Endodermal cell (in vitro differentiated cells): ENCODE measurements at regions not wholly inside any gene's neighbourhood (a gene's known extent, or its start where the extent isn't known, plus 50 kb on each side); places are given as distances from the start of the nearest gene placed in this dataset.
"Not testable (repeated sequence)": the region's sequence is repeated elsewhere in the genome, so short reads cannot be mapped to it uniquely, and the experiment has no call there.

ENCODE experiments used
- DNase-seq: peaks from one replicate; pipeline ENCODE4 v3.0.0-alpha.2; 2017
- H3K27ac ChIP-seq: 2 replicates; pipeline ENCODE4 v1.5.1; 2013; ENCODE audit warnings: mild to moderate bottlenecking, low read depth, low read length, moderate library complexity
- H3K27me3 ChIP-seq: 2 replicates; pipeline ENCODE4 v1.6.1; 2013; ENCODE audit warnings: mild to moderate bottlenecking, low read length, moderate library complexity; ENCODE audit not compliant: insufficient read depth, control insufficient read depth, poor library complexity, severe bottlenecking
- H3K36me3 ChIP-seq: 2 replicates; pipeline ENCODE4 v1.7.0; 2013; ENCODE audit warnings: mild to moderate bottlenecking, low read length, moderate library complexity; ENCODE audit not compliant: control insufficient read depth, insufficient read depth
- H3K4me1 ChIP-seq: one replicate; pipeline ENCODE4 v1.7.0; 2013; ENCODE audit warnings: low read length; ENCODE audit not compliant: control insufficient read depth, insufficient read depth
- H3K4me3 ChIP-seq: 2 replicates; pipeline ENCODE4 v1.5.1; 2013; ENCODE audit warnings: mild to moderate bottlenecking, low read length, moderate library complexity
- H3K9ac ChIP-seq: 2 replicates; pipeline ENCODE4 v1.6.1; 2013; ENCODE audit warnings: mild to moderate bottlenecking, low read length, moderate library complexity; ENCODE audit not compliant: poor library complexity, severe bottlenecking; ENCODE audit errors: extremely low read depth
- H3K9me3 ChIP-seq: 2 replicates; pipeline ENCODE4 v1.6.1; 2013; ENCODE audit warnings: mild to moderate bottlenecking, low read length, moderate library complexity; ENCODE audit not compliant: control insufficient read depth
- H3K27ac Mint-ChIP-seq: 2 replicates; pipeline ENCODE4 v1.8.0; 2020; ENCODE audit warnings: mixed read lengths
- H3K27me3 Mint-ChIP-seq: 2 replicates; pipeline ENCODE4 v1.8.0; 2021; ENCODE audit warnings: mild to moderate bottlenecking, mixed read lengths; ENCODE audit not compliant: insufficient read depth
- H3K36me3 Mint-ChIP-seq: 2 replicates; pipeline ENCODE4 v1.8.0; 2020; ENCODE audit warnings: low read depth, mixed read lengths
- H3K4me1 Mint-ChIP-seq: 2 replicates; pipeline ENCODE4 v1.8.0; 2020; ENCODE audit warnings: mixed read lengths
- H3K4me3 Mint-ChIP-seq: 2 replicates; pipeline ENCODE4 v1.8.0; 2020; ENCODE audit warnings: mild to moderate bottlenecking, moderate library complexity, mixed read lengths
- H3K9me3 Mint-ChIP-seq: 2 replicates; pipeline ENCODE4 v1.8.0; 2020; ENCODE audit warnings: mild to moderate bottlenecking, mixed read lengths
- CTCF ChIP-seq: fragments of 200-600 bp; sonication (generic); conservative IDR thresholded peaks from 2 replicates; pipeline ENCODE4 v1.5.0; 2021; ENCODE audit warnings: antibody characterized with exemption, mild to moderate bottlenecking
- WGBS, 2 experiments: methylation state at CpG; one replicate each; pipeline versions ENCODE4 v1.1.5 to v1.1.7; 2013; ENCODE audit warnings: missing lambda C conversion rate in 2 of 2, mixed read lengths in 1 of 2; ENCODE audit not compliant: insufficient coverage in 1 of 2, insufficient read length in 1 of 2; 5-methylcytosine and 5-hydroxymethylcytosine counted together

GRCh38 chr15:30816430-30816829 is 87.3 kb upstream of the FAN1 start:
- Histone ChIP-seq H3K9ac (no peak overlapping the region), H3K27ac (no peak overlapping the region), H3K36me3 (no peaks in the 10 kb centered on the region), H3K4me1 (no peaks in the 10 kb centered on the region), H3K9me3 (no peaks in the 10 kb centered on the region), H3K27me3 (no peaks in the 10 kb centered on the region), H3K4me3 (no peak overlapping the region)
- Mint-ChIP-seq H3K4me3 (peak overlapping the region; percentile 32), H3K4me1 (no peaks in the 10 kb centered on the region), H3K27me3 (no peaks in the 10 kb centered on the region), H3K9me3 (no peaks in the 10 kb centered on the region), H3K36me3 (no peaks in the 10 kb centered on the region), H3K27ac (no peak overlapping the region)
- DNase-seq, result no peak
- no peak for TF ChIP-seq CTCF
- 90 to 95% methylated on average over 10 to 19 of the region's 19 CpGs for WGBS, 2 experiments

GRCh38 chr15:30823068-30823813 is 80.5 kb upstream of the FAN1 start:
- H3K27me3 Mint-ChIP-seq, H3K9me3 Mint-ChIP-seq, H3K9ac ChIP-seq, H3K36me3 Mint-ChIP-seq, DNase-seq, H3K4me3 Mint-ChIP-seq, H3K27ac Mint-ChIP-seq, H3K4me3 ChIP-seq, H3K4me1 Mint-ChIP-seq, H3K4me1 ChIP-seq, H3K9me3 ChIP-seq, H3K36me3 ChIP-seq, H3K27me3 ChIP-seq: not testable (repeated sequence)
- H3K27ac ChIP-seq, result peak overlapping the region; percentile 89
- WGBS, 2 experiments, result 90 to 92% methylated on average over 10 to 15 of the region's 15 CpGs

- Mint-ChIP-seq H3K36me3 (no peaks in the 10 kb centered on the region), H3K9me3 (no peaks in the 10 kb centered on the region), H3K4me3 (no peak overlapping the region), H3K27me3 (no peaks in the 10 kb centered on the region), H3K27ac (no peak overlapping the region), H3K4me1 (no peaks in the 10 kb centered on the region)
- H3K9me3 ChIP-seq, result no peaks in the 10 kb centered on the region
- H3K27me3 ChIP-seq, result no peaks in the 10 kb centered on the region
- DNase-seq, result no peak
- no peak for TF ChIP-seq CTCF
- H3K4me3 ChIP-seq, result no peak overlapping the region
- peak overlapping the region; percentile 73 for H3K27ac ChIP-seq
- H3K4me1 ChIP-seq, result no peaks in the 10 kb centered on the region
- no peak overlapping the region for H3K9ac ChIP-seq
- no peaks in the 10 kb centered on the region for H3K36me3 ChIP-seq
- 82 to 91% methylated on average over 11 to 14 of the region's 14 CpGs for WGBS, 2 experiments
Measured at GRCh38 chr15:30824518-30825195, 79.1 kb upstream of the FAN1 start.
